ENCODE measurements at regions not wholly inside any gene's neighbourhood (a gene's known extent, or its start where the extent isn't known, plus 50 kb on each side); places are given as distances from the start of the nearest gene placed in this dataset.

DNA sequence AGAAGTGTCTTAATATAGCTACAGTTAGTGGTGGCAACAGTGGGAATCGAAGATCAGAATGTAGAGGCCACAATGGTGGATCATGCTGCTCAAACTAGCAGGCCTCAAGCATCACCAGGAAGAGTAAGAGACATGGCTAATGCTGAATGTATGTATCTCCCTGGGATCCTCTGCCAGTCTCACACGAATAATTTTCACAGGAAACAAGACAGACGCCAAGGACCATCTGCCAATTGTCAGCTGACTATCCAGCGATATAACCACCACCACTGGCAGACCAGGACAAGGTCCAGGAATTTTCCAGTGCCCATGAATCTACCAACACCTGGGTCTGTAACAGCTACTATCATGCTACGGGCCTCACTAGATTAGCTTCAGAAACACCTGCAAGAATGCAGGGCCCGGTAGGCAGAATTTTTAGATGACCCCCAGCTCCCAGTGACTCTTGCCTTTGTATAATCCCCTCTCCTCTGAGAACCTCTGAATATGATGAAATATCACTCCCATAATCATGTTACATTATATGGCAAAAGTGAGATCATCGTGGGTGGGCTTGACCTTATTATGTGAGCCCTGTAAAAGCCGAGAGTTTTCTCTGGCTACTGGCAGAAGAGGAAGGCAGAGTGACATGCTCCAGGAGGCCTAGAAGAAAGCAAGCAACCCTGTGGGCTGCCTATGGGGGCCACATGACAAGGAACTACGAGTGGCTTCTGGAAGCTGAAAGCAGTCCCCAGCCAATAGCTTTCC, 429.8 kb downstream of the BCOR start:
- H3K27ac ChIP-seq, result no peak overlapping the region
- no peak for TF ChIP-seq CTCF (conservative IDR thresholded peaks at IDR 0.05)

DNA sequence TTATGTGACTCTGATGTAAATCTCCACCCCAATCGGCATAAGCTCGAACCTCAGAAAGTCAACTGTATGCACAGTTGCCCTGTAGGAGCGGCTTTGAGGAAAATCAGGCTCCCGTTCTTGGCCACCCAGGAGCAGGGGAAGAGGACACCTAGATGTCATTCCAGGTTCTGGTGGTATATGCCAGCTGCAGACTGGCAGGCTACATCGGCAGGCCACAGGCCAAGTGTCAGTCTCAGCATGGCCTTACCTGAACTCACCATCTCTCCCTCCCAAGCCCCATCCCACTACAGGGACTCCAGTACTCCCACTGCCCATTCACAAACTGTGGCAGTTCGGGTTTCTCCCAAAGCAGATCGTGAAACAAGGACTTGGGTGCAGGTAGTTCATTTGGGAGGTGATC, 428.1 kb downstream of the BCOR start:
- TF ChIP-seq CTCF (conservative IDR thresholded peaks at IDR 0.05), result no peak
- no peak overlapping the region for H3K27ac ChIP-seq

GRCh38 chrX:39670281-39670680, 427.5 kb downstream of the BCOR start:
- H3K27ac ChIP-seq, result no peak overlapping the region
- TF ChIP-seq CTCF (conservative IDR thresholded peaks at IDR 0.05), result no peak

- TF ChIP-seq CTCF (conservative IDR thresholded peaks at IDR 0.05), result no peak
Observed at GRCh38 chrX:39672405-39672804, 425.4 kb downstream of the BCOR start.

DNA sequence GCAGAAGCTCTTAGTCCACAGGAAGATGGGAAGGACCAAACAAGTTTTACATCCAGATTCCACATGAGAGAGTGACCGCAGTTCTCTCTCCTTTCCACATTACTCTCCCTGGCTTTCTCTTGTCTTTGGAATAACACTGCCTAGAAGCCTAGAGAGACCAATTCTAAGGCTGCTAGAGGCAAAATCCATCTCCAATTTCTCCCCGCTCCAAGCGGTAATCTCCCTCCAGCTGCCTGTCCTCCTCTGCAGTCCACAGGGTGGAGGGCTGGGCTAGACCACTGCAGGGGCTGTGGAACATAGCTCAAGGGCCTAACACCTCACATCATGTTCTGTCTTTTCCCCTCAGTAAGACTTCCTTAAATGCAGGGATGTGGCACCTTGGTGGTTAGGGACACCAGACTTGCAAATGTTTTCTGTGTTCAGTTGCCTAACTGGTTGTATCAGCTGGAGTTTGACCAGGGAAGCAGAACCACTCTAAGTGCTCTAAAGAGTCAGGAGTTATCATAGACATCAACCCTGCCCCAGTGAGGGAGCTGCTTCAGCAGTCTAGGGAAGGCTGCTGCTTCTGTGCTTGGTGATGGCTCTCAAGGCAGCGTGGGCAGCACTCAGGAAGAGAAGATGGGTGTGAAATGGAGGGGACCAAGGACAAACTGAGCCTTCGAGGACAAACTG, 423.1 kb downstream of the BCOR start:
- no peak for TF ChIP-seq CTCF (conservative IDR thresholded peaks at IDR 0.05)
- H3K27ac ChIP-seq, result no peak overlapping the region; the same call in 1 of the 2 replicates

More at GRCh38 chrX:39672405-39672804, 425.4 kb downstream of the BCOR start:
- no peak overlapping the region for H3K27ac ChIP-seq

GRCh38 chrX:39675162-39675553, 422.6 kb downstream of the BCOR start:
- no peak for TF ChIP-seq CTCF (conservative IDR thresholded peaks at IDR 0.05)
- no peak overlapping the region for H3K27ac ChIP-seq

DNA sequence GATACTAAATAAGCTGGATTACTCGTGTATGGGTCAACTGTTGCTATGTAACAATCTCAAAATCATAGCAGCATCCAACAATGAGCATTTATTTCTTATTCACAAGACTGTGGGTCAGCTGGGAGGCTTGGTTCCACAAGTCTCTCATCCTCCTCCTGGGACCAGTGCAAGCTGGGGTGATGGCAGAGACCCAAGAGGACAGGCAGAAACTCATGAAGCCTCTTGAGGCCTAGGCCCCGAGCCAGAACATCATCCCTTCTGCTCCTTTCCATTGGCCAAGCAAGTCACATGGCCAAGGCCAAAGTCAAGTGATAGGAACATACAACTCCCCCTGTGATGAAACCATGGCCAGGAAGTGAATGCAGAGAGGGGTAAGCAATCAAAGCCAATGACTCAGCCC, 422.1 kb downstream of the BCOR start:
- no peak overlapping the region for H3K27ac ChIP-seq
- no peak for TF ChIP-seq CTCF (conservative IDR thresholded peaks at IDR 0.05)

Data from VCaP (cell line).